H9 (cell line): ENCODE measurements at regions not wholly inside any gene's neighbourhood (a gene's known extent, or its start where the extent isn't known, plus 50 kb on each side); places are given as distances from the start of the nearest gene placed in this dataset.

Source experiments
- DNase-seq: peaks from one replicate; pipeline ENCODE4 v3.0.0-alpha.2; 2017
- H2AFZ ChIP-seq: one replicate; pipeline ENCODE4 v1.6.1; 2013; ENCODE audit warnings: mild to moderate bottlenecking, low read length, control low read depth, moderate library complexity
- H2AK5ac ChIP-seq: 2 replicates; pipeline ENCODE4 v1.6.1; 2013; ENCODE audit warnings: low read length, control low read depth, mixed read lengths; ENCODE audit not compliant: insufficient read length
- H2BK120ac ChIP-seq: one replicate; pipeline ENCODE4 v1.6.1; 2013; ENCODE audit warnings: low read depth, mild to moderate bottlenecking, low read length, control low read depth, inconsistent platforms; ENCODE audit not compliant: poor library complexity, severe bottlenecking
- H2BK12ac ChIP-seq: 2 replicates; pipeline ENCODE4 v1.6.1; 2013; ENCODE audit warnings: low read length, control low read depth, mixed read lengths, low read depth; ENCODE audit not compliant: insufficient read length
- H2BK15ac ChIP-seq: 2 replicates; pipeline ENCODE4 v1.6.1; 2013; ENCODE audit warnings: low read depth, low read length, control low read depth
- H2BK20ac ChIP-seq: one replicate; pipeline ENCODE4 v1.6.1; 2013; ENCODE audit warnings: low read depth, mild to moderate bottlenecking, low read length, control low read depth, inconsistent platforms; ENCODE audit not compliant: poor library complexity, severe bottlenecking
- H2BK5ac ChIP-seq: 2 replicates; pipeline ENCODE4 v1.6.1; 2013; ENCODE audit warnings: low read length, control low read depth, mixed read lengths; ENCODE audit not compliant: insufficient read length
- H3K14ac ChIP-seq: 2 replicates; pipeline ENCODE4 v1.6.1; 2013; ENCODE audit warnings: low read length, control low read depth; ENCODE audit not compliant: insufficient read depth
- H3K18ac ChIP-seq: 2 replicates; pipeline ENCODE4 v1.6.1; 2013; ENCODE audit warnings: low read depth, mild to moderate bottlenecking, mixed read lengths, low read length, control low read depth; ENCODE audit not compliant: insufficient read length
- H3K23ac ChIP-seq: 2 replicates; pipeline ENCODE4 v1.6.1; 2013; ENCODE audit warnings: low read length, control low read depth, mixed read lengths, low read depth; ENCODE audit not compliant: insufficient read length
- H3K23me2 ChIP-seq: 2 replicates; pipeline ENCODE4 v1.6.1; 2013; ENCODE audit warnings: low read depth, mild to moderate bottlenecking, mixed read lengths, low read length, control low read depth; ENCODE audit not compliant: insufficient read length, poor library complexity, severe bottlenecking
- H3K27ac ChIP-seq: 2 replicates; pipeline ENCODE4 v1.5.1; 2013; ENCODE audit warnings: low read length, control low read depth, mixed read lengths, low read depth; ENCODE audit not compliant: insufficient read length
- H3K27me3 ChIP-seq: 2 replicates; pipeline ENCODE4 v1.6.1; 2013; ENCODE audit warnings: low read length, control low read depth, inconsistent platforms; ENCODE audit not compliant: insufficient read depth
- H3K4ac ChIP-seq: 2 replicates; pipeline ENCODE4 v1.6.1; 2013; ENCODE audit warnings: low read depth, mild to moderate bottlenecking, control low read depth, inconsistent platforms, low read length, moderate library complexity
- H3K4me1 ChIP-seq: 2 replicates; pipeline ENCODE4 v1.6.1; 2013; ENCODE audit warnings: low read length, control low read depth, inconsistent platforms; ENCODE audit not compliant: insufficient read depth
- H3K4me2 ChIP-seq: 2 replicates; pipeline ENCODE4 v1.6.1; 2013; ENCODE audit warnings: low read length, control low read depth, mixed read lengths; ENCODE audit not compliant: insufficient read length, insufficient read depth
- H3K56ac ChIP-seq: 2 replicates; pipeline ENCODE4 v1.6.1; 2013; ENCODE audit warnings: low read depth, mild to moderate bottlenecking, mixed read lengths, low read length, control low read depth; ENCODE audit not compliant: insufficient read length
- H3K79me1 ChIP-seq: 2 replicates; pipeline ENCODE4 v1.6.1; 2013; ENCODE audit warnings: low read depth, mild to moderate bottlenecking, moderate library complexity, low read length, control low read depth, inconsistent platforms; ENCODE audit not compliant: insufficient read depth, poor library complexity, severe bottlenecking
- H3K79me2 ChIP-seq: 2 replicates; pipeline ENCODE4 v1.6.1; 2013; ENCODE audit warnings: low read length, control low read depth, inconsistent platforms; ENCODE audit not compliant: insufficient read depth
- H3K9ac ChIP-seq: 2 replicates; pipeline ENCODE4 v1.6.1; 2013; ENCODE audit warnings: low read length, control low read depth, mixed read lengths; ENCODE audit not compliant: insufficient read length; ENCODE audit errors: extremely low read depth
- H3K9me3 ChIP-seq: one replicate; pipeline ENCODE4 v1.6.1; 2013; ENCODE audit warnings: low read depth, low read length, inconsistent platforms; ENCODE audit not compliant: control insufficient read depth
- H3T11ph ChIP-seq: one replicate; pipeline ENCODE4 v1.6.1; 2013; ENCODE audit warnings: mild to moderate bottlenecking, low read length, control low read depth, inconsistent platforms
- H4K20me1 ChIP-seq: one replicate; pipeline ENCODE4 v1.6.1; 2013; ENCODE audit not compliant: control insufficient read depth, insufficient read length, insufficient read depth
- H4K5ac ChIP-seq: 2 replicates; pipeline ENCODE4 v1.6.1; 2013; ENCODE audit warnings: low read depth, mild to moderate bottlenecking, mixed read lengths, low read length, control low read depth; ENCODE audit not compliant: insufficient read length
- H4K8ac ChIP-seq: replicated peaks from 2 replicates; pipeline ENCODE4 v1.6.1; 2013; ENCODE audit warnings: low read length, control low read depth, mixed read lengths, low read depth; ENCODE audit not compliant: insufficient read length
- H4K91ac ChIP-seq: 2 replicates; pipeline ENCODE4 v1.6.1; 2013; ENCODE audit warnings: low read depth, mild to moderate bottlenecking, moderate library complexity, mixed read lengths, low read length, control low read depth; ENCODE audit not compliant: insufficient read length
- H3K27ac Mint-ChIP-seq, 3 experiments: 2 replicates in 2 of 3; 3 replicates in 1 of 3; pipeline ENCODE4 v1.8.0; 2020 to 2021; ENCODE audit warnings: mixed read lengths in 3 of 3, mild to moderate bottlenecking in 1 of 3, moderate library complexity in 1 of 3
- H3K27me3 Mint-ChIP-seq: 2 replicates; pipeline ENCODE4 v1.8.0; 2021; ENCODE audit warnings: low read depth, mild to moderate bottlenecking, moderate library complexity, mixed read lengths
- H3K36me3 Mint-ChIP-seq, 3 experiments: 2 replicates in 2 of 3; 3 replicates in 1 of 3; pipeline ENCODE4 v1.8.0; 2020 to 2021; ENCODE audit warnings: low read depth in 3 of 3, mixed read lengths in 3 of 3; ENCODE audit not compliant: insufficient read depth in 1 of 3
- H3K4me1 Mint-ChIP-seq, 2 experiments: 2 replicates each; pipeline ENCODE4 v1.8.0; 2020; ENCODE audit warnings: mixed read lengths in 2 of 2
- H3K4me3 Mint-ChIP-seq, 2 experiments: 2 replicates in 1 of 2; 3 replicates in 1 of 2; pipeline ENCODE4 v1.8.0; 2020 to 2021; ENCODE audit warnings: mild to moderate bottlenecking in 2 of 2, mixed read lengths in 2 of 2, moderate library complexity in 1 of 2
- H3K9me3 Mint-ChIP-seq, 2 experiments: 2 replicates in 1 of 2; 3 replicates in 1 of 2; pipeline ENCODE4 v1.8.0; 2020; ENCODE audit warnings: mild to moderate bottlenecking in 2 of 2, mixed read lengths in 2 of 2, moderate library complexity in 1 of 2
- WGBS: extraction: QIAGEN DNeasy Blood & Tissue Kit; methylation state at CpG from one replicate; pipeline ENCODE4 v1.1.7; 2013; ENCODE audit warnings: missing lambda C conversion rate, low lambda C conversion rate, mixed read lengths; ENCODE audit not compliant: insufficient read length; ENCODE audit errors: extremely low coverage; 5-methylcytosine and 5-hydroxymethylcytosine counted together
- TF ChIP-seq, protein P1 (sequence below): fragments of 200-600 bp; sonication (generic); conservative IDR thresholded peaks from 3 replicates; pipeline ENCODE4 v1.8.0; 2021; ENCODE audit warnings: antibody characterized with exemption, mild to moderate bottlenecking

- no peak for DNase-seq
- H4K5ac ChIP-seq: no peak overlapping the region
- no peaks in the 10 kb centered on the region for H4K20me1 ChIP-seq
- no peak overlapping the region for H2AFZ ChIP-seq
- no peak overlapping the region for H3K27ac Mint-ChIP-seq
- H4K8ac ChIP-seq: no peak overlapping the region
- H3K23me2 ChIP-seq: no peaks in the 10 kb centered on the region
- no peak overlapping the region for H3K4ac ChIP-seq
- TF ChIP-seq, protein P1, sequence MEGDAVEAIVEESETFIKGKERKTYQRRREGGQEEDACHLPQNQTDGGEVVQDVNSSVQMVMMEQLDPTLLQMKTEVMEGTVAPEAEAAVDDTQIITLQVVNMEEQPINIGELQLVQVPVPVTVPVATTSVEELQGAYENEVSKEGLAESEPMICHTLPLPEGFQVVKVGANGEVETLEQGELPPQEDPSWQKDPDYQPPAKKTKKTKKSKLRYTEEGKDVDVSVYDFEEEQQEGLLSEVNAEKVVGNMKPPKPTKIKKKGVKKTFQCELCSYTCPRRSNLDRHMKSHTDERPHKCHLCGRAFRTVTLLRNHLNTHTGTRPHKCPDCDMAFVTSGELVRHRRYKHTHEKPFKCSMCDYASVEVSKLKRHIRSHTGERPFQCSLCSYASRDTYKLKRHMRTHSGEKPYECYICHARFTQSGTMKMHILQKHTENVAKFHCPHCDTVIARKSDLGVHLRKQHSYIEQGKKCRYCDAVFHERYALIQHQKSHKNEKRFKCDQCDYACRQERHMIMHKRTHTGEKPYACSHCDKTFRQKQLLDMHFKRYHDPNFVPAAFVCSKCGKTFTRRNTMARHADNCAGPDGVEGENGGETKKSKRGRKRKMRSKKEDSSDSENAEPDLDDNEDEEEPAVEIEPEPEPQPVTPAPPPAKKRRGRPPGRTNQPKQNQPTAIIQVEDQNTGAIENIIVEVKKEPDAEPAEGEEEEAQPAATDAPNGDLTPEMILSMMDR: no peak
- peaks cover 0 to 4% of the 10 kb centered on the region in 2 experiments; a peak in 3 of 5 replicates for H3K9me3 Mint-ChIP-seq
- no peak overlapping the region for H2BK5ac ChIP-seq
- peaks cover 7% of the 10 kb centered on the region; the same call in 1 of the 2 replicates for H3K4me1 ChIP-seq
- no peak overlapping the region for H4K91ac ChIP-seq
- no peak overlapping the region for H2BK15ac ChIP-seq
- H2BK120ac ChIP-seq: no peak overlapping the region
- H2AK5ac ChIP-seq: no peak overlapping the region
- no peak overlapping the region for H3K27ac ChIP-seq
- no peaks in the 10 kb centered on the region for H3K79me1 ChIP-seq
- no peak overlapping the region for H3T11ph ChIP-seq
- H3K23ac ChIP-seq: no peak overlapping the region
- H3K9ac ChIP-seq: no peak overlapping the region
- H3K56ac ChIP-seq: no peak overlapping the region
- H3K14ac ChIP-seq: no peak overlapping the region
- no peak overlapping the region for H2BK12ac ChIP-seq
- H3K9me3 ChIP-seq: no peaks in the 10 kb centered on the region
- H2BK20ac ChIP-seq: no peak overlapping the region
- H3K4me1 Mint-ChIP-seq: peaks cover 25 to 35% of the 10 kb centered on the region in 2 experiments
- WGBS: no CpG with 5 or more reads among the region's 5 CpGs
- H3K27me3 ChIP-seq: no peaks in the 10 kb centered on the region
- no peak overlapping the region for H3K4me2 ChIP-seq
- no peak overlapping the region for H3K18ac ChIP-seq
- H3K79me2 ChIP-seq: no peaks in the 10 kb centered on the region
- peaks cover 3% of the 10 kb centered on the region for H3K27me3 Mint-ChIP-seq
- H3K36me3 Mint-ChIP-seq: peaks cover 0 to 3% (median 3%) of the 10 kb centered on the region in 3 experiments; a peak in 4 of 7 replicates
- H3K4me3 Mint-ChIP-seq: no peak overlapping the region
Measured at GRCh38 chr10:63708421-63708820, 187.2 kb downstream of the REEP3 start.
